Adrenal gland (tissue), 5 donors: ENCODE measurements at regions not wholly inside any gene's neighbourhood (a gene's known extent, or its start where the extent isn't known, plus 50 kb on each side); places are given as distances from the start of the nearest gene placed in this dataset.

Experiments used
- POLR2A ChIP-seq, 2 donors: fragments of 450-650 bp; IDR thresholded peaks; one replicate each; pipeline ENCODE4 v1.6.1; 2017; ENCODE audit warnings: antibody characterized with exemption in 2 of 2, mild to moderate bottlenecking in 2 of 2, moderate library complexity in 1 of 2
- TF ChIP-seq, protein P1 (sequence below), 6 experiments: fragments of 450-650 bp in 4 of 6; fragments of 200-600 bp in 2 of 6; sonication (generic) in 1 of 6; IDR thresholded peaks; 1 replicate in 5 of 6; 2 replicates in 1 of 6; pipeline versions ENCODE4 v1.5.1 to v1.8.0; 2016 to 2021; ENCODE audit warnings: antibody characterized with exemption in 6 of 6, mild to moderate bottlenecking in 2 of 6, moderate library complexity in 1 of 6
- donor health status: DM: no; HTN: no; CAD: no.

- TF ChIP-seq, protein P1, sequence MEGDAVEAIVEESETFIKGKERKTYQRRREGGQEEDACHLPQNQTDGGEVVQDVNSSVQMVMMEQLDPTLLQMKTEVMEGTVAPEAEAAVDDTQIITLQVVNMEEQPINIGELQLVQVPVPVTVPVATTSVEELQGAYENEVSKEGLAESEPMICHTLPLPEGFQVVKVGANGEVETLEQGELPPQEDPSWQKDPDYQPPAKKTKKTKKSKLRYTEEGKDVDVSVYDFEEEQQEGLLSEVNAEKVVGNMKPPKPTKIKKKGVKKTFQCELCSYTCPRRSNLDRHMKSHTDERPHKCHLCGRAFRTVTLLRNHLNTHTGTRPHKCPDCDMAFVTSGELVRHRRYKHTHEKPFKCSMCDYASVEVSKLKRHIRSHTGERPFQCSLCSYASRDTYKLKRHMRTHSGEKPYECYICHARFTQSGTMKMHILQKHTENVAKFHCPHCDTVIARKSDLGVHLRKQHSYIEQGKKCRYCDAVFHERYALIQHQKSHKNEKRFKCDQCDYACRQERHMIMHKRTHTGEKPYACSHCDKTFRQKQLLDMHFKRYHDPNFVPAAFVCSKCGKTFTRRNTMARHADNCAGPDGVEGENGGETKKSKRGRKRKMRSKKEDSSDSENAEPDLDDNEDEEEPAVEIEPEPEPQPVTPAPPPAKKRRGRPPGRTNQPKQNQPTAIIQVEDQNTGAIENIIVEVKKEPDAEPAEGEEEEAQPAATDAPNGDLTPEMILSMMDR (IDR thresholded peaks at IDR 0.05): no peak
- TF ChIP-seq POLR2A (IDR thresholded peaks at IDR 0.05): no peak
These were observed 219.7 kb upstream of the CDH5 start for GRCh38 chr16:66146798-66147197.
